Skeletal muscle tissue (tissue), 3 donors: ENCODE measurements at regions not wholly inside any gene's neighbourhood (a gene's known extent, or its start where the extent isn't known, plus 50 kb on each side); places are given as distances from the start of the nearest gene placed in this dataset.

Source experiments
- H3K27ac ChIP-seq: one replicate; pipeline ENCODE4 v1.7.0; 2013; ENCODE audit warnings: mild to moderate bottlenecking, low read depth, low read length, inconsistent platforms
- H3K27me3 ChIP-seq, 3 donors: one replicate each; pipeline ENCODE4 v1.7.0; 2013; ENCODE audit warnings: low read length in 3 of 3; ENCODE audit not compliant: control insufficient read depth in 3 of 3, insufficient read depth in 3 of 3
- H3K36me3 ChIP-seq, 3 donors: one replicate each; pipeline ENCODE4 v1.7.0; 2013; ENCODE audit warnings: low read length in 3 of 3; ENCODE audit not compliant: control insufficient read depth in 3 of 3, insufficient read depth in 3 of 3
- H3K4me1 ChIP-seq, 3 donors: one replicate each; pipeline ENCODE4 v1.7.0; 2013; ENCODE audit warnings: low read length in 3 of 3, mild to moderate bottlenecking in 3 of 3; ENCODE audit not compliant: control insufficient read depth in 3 of 3, insufficient read depth in 3 of 3
- H3K4me3 ChIP-seq, 3 donors: one replicate each; pipeline ENCODE4 v1.7.0; 2013; ENCODE audit warnings: low read length in 3 of 3
- H3K9ac ChIP-seq, 3 donors: one replicate each; pipeline ENCODE4 v1.7.0; 2013; ENCODE audit warnings: low read length in 3 of 3, mild to moderate bottlenecking in 3 of 3, moderate library complexity in 2 of 3, low read depth in 1 of 3
- H3K9me3 ChIP-seq, 3 donors: one replicate each; pipeline ENCODE4 v1.7.0; 2013; ENCODE audit warnings: low read length in 3 of 3; ENCODE audit not compliant: control insufficient read depth in 3 of 3
- donor health status: Osteomylitis.

DNA sequence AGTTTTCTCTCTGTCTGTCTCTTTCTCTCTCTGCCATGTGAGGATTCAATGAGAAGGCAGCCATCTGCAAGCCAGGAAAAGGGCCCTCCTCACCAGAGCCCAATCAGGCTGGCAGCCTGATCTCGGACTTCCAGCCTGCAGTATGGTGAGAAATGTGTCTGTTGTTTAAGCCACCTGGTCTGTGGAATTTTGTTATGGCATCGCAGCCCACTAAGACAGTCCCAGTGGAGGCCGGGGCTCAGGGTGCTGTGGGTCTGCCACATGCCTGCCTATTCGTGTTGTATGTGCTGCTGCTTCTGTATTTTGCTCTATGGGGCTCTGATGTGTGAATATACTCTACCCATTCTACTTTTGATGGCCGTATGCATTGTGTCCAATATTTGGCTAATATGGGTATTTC, 139.0 kb upstream of the HS6ST1 start:
- Histone ChIP-seq H3K36me3 (no peaks in the 10 kb centered on the region), H3K9me3 (no peaks in the 10 kb centered on the region), H3K4me3 (no peak overlapping the region), H3K9ac (no peak overlapping the region), H3K27ac (no peak overlapping the region), H3K4me1 (no peaks in the 10 kb centered on the region), H3K27me3 (peaks cover 0 to 13% (median 3%) of the 10 kb centered on the region in 3 donors)

DNA sequence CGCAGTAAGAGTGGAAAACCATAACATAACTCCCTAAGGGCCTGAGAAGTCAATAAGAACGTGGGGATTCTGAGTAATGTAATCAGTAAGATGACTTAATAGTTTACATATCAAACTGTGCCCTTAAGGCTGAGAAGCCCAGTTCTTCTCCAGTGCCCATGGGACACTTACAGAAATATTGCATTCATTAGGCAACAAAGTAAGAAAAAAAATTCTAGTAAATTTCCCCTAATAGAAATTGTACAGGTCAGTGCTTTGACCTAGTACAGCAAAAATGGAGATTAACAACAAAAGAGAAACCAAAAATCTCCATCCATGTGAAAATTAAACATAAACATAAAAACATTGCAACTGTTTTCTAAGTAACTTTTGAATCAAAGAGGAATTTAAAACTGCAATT, 139.8 kb upstream of the HS6ST1 start:
- Histone ChIP-seq H3K36me3 (no peaks in the 10 kb centered on the region), H3K9me3 (no peaks in the 10 kb centered on the region), H3K4me1 (no peaks in the 10 kb centered on the region), H3K27ac (no peak overlapping the region), H3K4me3 (no peak overlapping the region), H3K9ac (no peak overlapping the region), H3K27me3 (peaks cover 0 to 8% (median 0%) of the 10 kb centered on the region in 3 donors)

DNA sequence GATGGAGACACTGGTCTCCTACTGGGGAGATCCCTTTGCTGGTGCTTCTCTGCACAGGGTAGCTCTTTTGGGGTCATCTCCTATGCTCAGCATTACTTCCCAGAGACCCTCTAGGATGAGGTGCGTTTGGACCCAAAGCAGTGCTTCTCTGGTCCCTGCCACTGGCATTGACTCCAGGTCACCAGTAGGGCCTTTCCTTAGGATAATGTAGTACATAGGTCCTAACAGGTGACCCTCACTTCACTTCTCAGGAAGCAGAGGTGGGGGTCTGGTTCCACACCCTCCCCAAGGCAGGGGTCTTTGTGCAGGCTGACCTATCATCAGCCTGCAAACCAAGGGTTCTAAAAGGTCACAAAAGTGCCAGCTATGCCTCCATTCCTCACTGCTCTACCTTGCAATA, 145.8 kb upstream of the HS6ST1 start:
- Histone ChIP-seq H3K36me3 (no peaks in the 10 kb centered on the region), H3K4me1 (peaks cover 0 to 14% (median 8%) of the 10 kb centered on the region in 3 donors), H3K9ac (no peak overlapping the region), H3K27ac (no peak overlapping the region), H3K9me3 (peaks cover 5 to 9% (median 5%) of the 10 kb centered on the region in 3 donors), H3K27me3 (no peaks in the 10 kb centered on the region), H3K4me3 (no peak overlapping the region)

DNA sequence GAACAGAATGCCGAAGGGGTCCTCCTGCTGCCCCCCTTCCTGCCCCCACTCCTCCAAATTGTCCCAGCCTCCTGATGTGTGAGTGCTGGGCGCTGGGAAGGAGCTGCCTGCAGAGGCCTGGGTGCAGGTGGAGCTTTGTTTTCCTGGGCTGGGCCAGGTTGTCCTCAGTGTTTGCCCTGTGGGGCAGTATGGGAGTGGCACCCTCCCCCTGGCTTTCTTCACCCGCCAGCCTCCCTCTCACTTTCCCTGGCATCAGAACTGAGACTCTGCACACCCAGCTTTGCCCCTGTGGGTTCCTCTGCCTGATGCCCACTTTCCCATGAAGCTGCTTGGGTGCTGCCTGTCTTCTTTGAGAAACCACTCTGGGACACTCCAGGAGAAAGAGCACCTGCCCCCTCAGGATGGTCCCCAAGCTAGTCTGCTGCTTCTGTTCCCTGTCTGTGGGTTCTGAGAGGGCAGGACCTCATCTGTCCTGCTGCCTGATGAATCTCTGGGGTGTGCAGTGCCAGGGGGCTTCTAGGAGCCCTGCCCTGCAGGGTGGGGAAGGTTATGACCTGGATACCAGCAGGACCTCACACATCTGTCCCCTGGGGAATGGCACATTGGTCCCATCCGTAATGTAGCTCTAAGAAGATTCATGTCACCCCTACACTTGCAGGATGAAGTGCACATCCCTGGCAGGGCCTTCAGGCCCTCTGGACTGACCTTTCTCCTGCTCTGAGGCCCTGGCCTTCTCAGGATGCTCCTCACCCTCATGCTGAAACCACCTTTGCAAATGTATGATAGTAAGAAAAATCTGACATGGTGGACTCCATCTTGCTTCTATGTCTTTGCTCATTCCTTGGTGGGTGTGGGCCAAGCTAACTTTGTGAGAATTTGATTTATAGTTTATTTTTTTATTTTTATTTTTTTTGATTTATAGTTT, 146.8 kb upstream of the HS6ST1 start:
- Histone ChIP-seq H3K36me3 (no peaks in the 10 kb centered on the region), H3K4me1 (peaks cover 0 to 14% (median 8%) of the 10 kb centered on the region in 3 donors), H3K4me3 (no peak overlapping the region), H3K9ac (no peak overlapping the region), H3K9me3 (peaks cover 11 to 16% (median 14%) of the 10 kb centered on the region in 3 donors), H3K27me3 (no peaks in the 10 kb centered on the region), H3K27ac (no peak overlapping the region)

DNA sequence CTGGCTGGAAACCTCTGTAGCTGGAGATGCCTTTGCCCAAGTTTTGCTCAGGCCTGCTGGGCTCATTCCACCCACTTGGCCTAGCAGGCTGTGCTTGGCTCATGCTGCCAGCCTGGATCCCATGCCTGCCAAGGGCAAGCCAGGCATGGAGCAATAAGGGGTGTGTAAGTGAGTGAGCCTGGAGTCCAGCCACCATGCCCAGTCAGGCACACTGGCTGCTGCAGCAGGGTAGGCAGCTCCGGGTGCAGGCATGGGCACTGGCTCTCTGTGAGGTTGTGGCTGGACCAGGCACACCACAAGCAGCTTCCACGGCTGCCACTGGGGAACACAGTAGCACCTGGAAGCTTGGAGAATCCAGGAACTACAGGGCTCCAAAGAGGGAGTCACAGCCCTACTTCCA, 147.7 kb upstream of the HS6ST1 start:
- peaks cover 11 to 16% (median 16%) of the 10 kb centered on the region in 3 donors for H3K9me3 ChIP-seq
- H3K27ac ChIP-seq, result no peak overlapping the region
- no peaks in the 10 kb centered on the region for H3K27me3 ChIP-seq
- no peak overlapping the region for H3K9ac ChIP-seq
- H3K4me1 ChIP-seq, result peaks cover 0 to 14% (median 8%) of the 10 kb centered on the region in 3 donors
- no peaks in the 10 kb centered on the region for H3K36me3 ChIP-seq
- H3K4me3 ChIP-seq, result no peak overlapping the region

DNA sequence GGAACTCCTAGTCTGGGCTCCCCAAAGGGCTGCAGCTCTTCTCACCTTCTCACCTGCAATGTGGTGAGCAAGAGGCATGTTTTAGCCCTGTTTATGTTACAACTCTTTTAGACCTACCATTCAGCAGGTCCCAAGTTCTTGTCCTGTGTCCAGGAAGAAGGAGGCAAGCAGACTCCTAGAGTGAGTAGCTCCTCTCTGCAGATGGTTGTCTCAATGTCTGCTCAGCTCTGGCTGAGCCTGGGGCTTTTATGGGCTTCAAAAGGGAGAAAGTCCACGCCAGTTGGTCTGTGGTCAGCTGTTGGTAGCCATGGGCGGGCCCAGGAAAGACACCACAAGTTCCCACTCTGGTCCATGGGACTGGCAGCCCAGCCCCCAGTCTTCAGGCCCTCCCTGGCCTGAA, 148.1 kb upstream of the HS6ST1 start:
- Histone ChIP-seq H3K9me3 (peaks cover 11 to 16% (median 16%) of the 10 kb centered on the region in 3 donors), H3K36me3 (no peaks in the 10 kb centered on the region), H3K4me1 (peaks cover 0 to 14% (median 8%) of the 10 kb centered on the region in 3 donors), H3K9ac (no peak overlapping the region), H3K27me3 (no peaks in the 10 kb centered on the region), H3K4me3 (no peak overlapping the region), H3K27ac (no peak overlapping the region)

DNA sequence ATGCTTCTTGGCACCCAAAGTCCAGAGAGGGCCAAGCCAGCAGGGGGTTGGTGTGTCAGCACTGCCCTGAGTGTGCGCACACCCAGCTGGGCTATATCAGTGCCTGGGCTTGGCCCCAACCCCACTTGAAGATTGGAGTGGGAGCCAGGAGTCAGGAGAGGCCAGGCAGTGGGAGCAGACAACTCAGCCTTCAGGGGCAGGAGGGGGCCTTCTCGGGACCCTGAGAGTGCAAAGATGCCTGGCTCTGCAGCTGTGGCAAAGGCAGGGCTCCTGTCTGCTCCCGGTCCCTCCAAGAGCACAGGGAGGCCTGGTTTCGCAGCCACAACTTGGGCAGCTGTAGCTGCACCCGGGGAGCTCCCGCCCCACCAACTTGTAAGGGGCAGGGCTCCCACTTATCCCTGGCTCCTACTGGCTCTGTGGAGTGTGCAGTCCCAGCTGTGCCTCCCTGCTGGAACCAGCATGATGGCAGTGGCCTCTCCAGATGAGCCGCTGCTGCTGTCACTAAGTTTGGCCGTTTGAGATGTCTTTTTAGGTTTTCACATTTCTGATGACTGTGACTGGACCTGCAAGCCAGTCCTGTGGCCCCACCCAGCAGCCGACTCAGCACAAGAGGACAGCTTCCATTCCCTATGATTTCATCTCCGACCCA, 148.8 kb upstream of the HS6ST1 start:
- Histone ChIP-seq H3K9ac (no peak overlapping the region), H3K4me3 (no peak overlapping the region), H3K9me3 (peaks cover 11 to 16% (median 16%) of the 10 kb centered on the region in 3 donors), H3K27ac (no peak overlapping the region), H3K36me3 (no peaks in the 10 kb centered on the region), H3K4me1 (peaks cover 0 to 14% (median 8%) of the 10 kb centered on the region in 3 donors), H3K27me3 (peaks cover 0 to 4% (median 0%) of the 10 kb centered on the region in 3 donors)

DNA sequence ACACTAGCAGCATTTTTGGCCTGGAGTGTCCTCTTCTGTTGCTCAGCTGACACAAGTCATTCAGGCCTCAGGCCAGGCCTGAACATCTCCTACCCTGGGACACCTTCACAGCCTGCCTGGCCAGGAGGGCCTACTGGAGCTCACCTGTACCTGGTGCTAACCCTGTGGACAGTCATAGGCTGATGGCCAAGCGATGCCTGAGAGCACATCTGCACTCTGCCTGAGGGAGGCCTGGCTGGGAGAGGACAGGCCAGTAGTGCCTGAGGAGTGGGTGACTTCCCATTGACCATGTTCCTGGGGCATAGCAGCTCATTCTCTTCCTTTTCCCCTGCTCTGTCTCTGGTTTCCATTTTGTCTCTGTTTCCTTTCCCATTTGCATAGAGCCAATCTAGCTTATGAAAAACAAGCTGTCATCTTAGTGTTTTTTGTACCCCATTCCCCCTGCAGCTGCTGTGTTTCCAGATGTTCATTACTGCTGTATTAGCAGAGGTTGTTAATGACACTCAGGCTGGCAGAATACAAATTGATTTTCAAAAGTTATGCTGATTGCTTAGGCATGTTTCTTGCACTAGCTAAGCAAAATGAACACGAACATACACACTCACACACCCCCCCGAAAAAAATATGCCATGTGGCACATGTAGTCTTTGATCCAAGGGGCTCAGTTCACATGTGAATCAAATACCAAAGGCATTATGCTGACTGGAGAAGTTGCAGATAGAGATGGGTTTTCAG, 149.7 kb upstream of the HS6ST1 start:
- no peak overlapping the region for H3K27ac ChIP-seq

DNA sequence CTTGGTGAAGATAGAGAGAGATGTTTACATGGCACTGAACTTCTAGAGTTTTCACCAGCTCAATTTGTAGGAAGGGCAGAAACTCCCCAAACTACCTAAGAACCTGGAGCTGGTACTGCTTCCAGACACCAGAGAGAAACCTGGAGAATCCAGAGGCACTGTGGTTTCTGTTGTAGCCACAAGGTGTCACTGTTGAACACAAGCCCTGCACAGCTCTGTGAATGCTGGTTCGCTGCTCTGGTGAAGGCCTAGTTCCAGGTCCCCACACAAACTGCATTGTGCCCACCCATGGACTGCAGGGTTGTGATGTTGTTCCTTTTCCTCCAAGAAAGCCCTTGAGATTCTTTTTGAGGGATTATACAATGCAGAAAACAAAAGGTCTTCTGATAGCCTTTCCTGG, 150.5 kb upstream of the HS6ST1 start:
- Histone ChIP-seq H3K4me3 (no peak overlapping the region), H3K9ac (no peak overlapping the region), H3K4me1 (peaks cover 15 to 27% (median 18%) of the 10 kb centered on the region in 3 donors), H3K36me3 (no peaks in the 10 kb centered on the region), H3K9me3 (peaks cover 11 to 16% (median 16%) of the 10 kb centered on the region in 3 donors), H3K27ac (no peak overlapping the region), H3K27me3 (peaks cover 0 to 12% (median 0%) of the 10 kb centered on the region in 3 donors)

More for the DNA sequence above, 149.7 kb upstream of the HS6ST1 start:
- Histone ChIP-seq H3K4me3 (no peak overlapping the region), H3K36me3 (no peaks in the 10 kb centered on the region), H3K4me1 (peaks cover 7 to 19% (median 11%) of the 10 kb centered on the region in 3 donors), H3K27me3 (peaks cover 0 to 4% (median 0%) of the 10 kb centered on the region in 3 donors), H3K9ac (no peak overlapping the region), H3K9me3 (peaks cover 11 to 16% (median 16%) of the 10 kb centered on the region in 3 donors)
